OCI-LY7 (cell line): ENCODE measurements at regions not wholly inside any gene's neighbourhood (a gene's known extent, or its start where the extent isn't known, plus 50 kb on each side); places are given as distances from the start of the nearest gene placed in this dataset.

Experiments used
- BruUV-seq: library from RNA; stranded (reverse); fragments of 400-500 nt; replicated peaks from 2 replicates; lab custom pipeline; 2021; lab: Mats Ljungman, UMichigan
- CTCF ChIA-PET: fragments of 300-600 bp; sonication (Branson Sonifier 250); formaldehyde crosslinking; loops from one replicate; lab custom pipeline; 2022; ENCODE audit warnings: antibody characterized with exemption; ENCODE audit not compliant: unreplicated experiment; lab: Charles Lee
- POLR2A ChIA-PET: fragments of 300-600 bp; sonication (Branson Sonifier 250); formaldehyde crosslinking; loops from one replicate; lab custom pipeline; 2022; ENCODE audit warnings: antibody characterized with exemption; lab: Charles Lee
- DNase-seq: peaks from one replicate; pipeline ENCODE4 v3.0.0-alpha.2; 2015; ENCODE audit warnings: low spot score
- H2AFZ ChIP-seq: fragments of 200-600 bp; sonication (generic), shearing (Covaris generic); 2 replicates; pipeline ENCODE4 v1.6.1; 2014; ENCODE audit warnings: mild to moderate bottlenecking, antibody characterized with exemption, low read length, moderate library complexity
- H3K27ac ChIP-seq: fragments of 200-600 bp; sonication (generic); 2 replicates; pipeline ENCODE4 v1.5.1; 2014; ENCODE audit warnings: mixed run types, low read depth, mild to moderate bottlenecking, moderate library complexity, low read length, inconsistent platforms; ENCODE audit not compliant: poor library complexity, severe bottlenecking
- H3K36me3 ChIP-seq: fragments of 200-600 bp; sonication (generic); 2 replicates; pipeline ENCODE4 v1.6.1; 2014; ENCODE audit warnings: mild to moderate bottlenecking, antibody characterized with exemption, low read length, moderate library complexity, mixed read lengths; ENCODE audit not compliant: insufficient read depth
- H3K4me1 ChIP-seq: fragments of 200-600 bp; sonication (generic); 2 replicates; pipeline ENCODE4 v1.5.1; 2014; ENCODE audit warnings: mild to moderate bottlenecking, low read length; ENCODE audit not compliant: insufficient read depth, poor library complexity, severe bottlenecking
- H3K4me2 ChIP-seq: fragments of 200-600 bp; sonication (generic); 2 replicates; pipeline ENCODE4 v1.6.1; 2014; ENCODE audit warnings: mild to moderate bottlenecking, low read length
- H3K4me3 ChIP-seq: fragments of 200-600 bp; sonication (generic); 2 replicates; pipeline ENCODE4 v1.5.1; 2014; ENCODE audit warnings: mild to moderate bottlenecking, low read depth, low read length; ENCODE audit not compliant: poor library complexity, severe bottlenecking
- H3K79me2 ChIP-seq: fragments of 200-600 bp; sonication (generic); 2 replicates; pipeline ENCODE4 v1.6.1; 2016; ENCODE audit warnings: low read depth, mild to moderate bottlenecking, low read length, moderate library complexity, mixed read lengths; ENCODE audit not compliant: insufficient read depth
- H3K9me2 ChIP-seq: fragments of 200-600 bp; sonication (generic); 2 replicates; pipeline ENCODE4 v1.6.1; 2016; ENCODE audit warnings: mild to moderate bottlenecking, low read length, mixed read lengths; ENCODE audit not compliant: insufficient read depth
- H3K9me3 ChIP-seq: fragments of 200-600 bp; sonication (generic); 2 replicates; pipeline ENCODE4 v1.6.1; 2014; ENCODE audit warnings: mild to moderate bottlenecking, mixed run types, low read length, mixed read lengths
- H4K20me1 ChIP-seq: fragments of 200-600 bp; sonication (generic); 2 replicates; pipeline ENCODE4 v1.6.1; 2014; ENCODE audit warnings: mild to moderate bottlenecking, antibody characterized with exemption, low read length, moderate library complexity, mixed read lengths; ENCODE audit not compliant: insufficient read depth
- CTCF ChIP-seq: fragments of 200-600 bp; sonication (generic); conservative IDR thresholded peaks from 2 replicates; pipeline ENCODE4 v1.5.1; 2014; ENCODE audit warnings: mild to moderate bottlenecking, antibody characterized with exemption, low read length, moderate library complexity, mixed read lengths
- EZH2phosphoT487 ChIP-seq: fragments of 200-600 bp; sonication (generic); IDR thresholded peaks from 2 replicates; pipeline ENCODE4 v1.6.1; 2018; ENCODE audit warnings: low read depth, borderline replicate concordance, mild to moderate bottlenecking, mixed run types, antibody characterized with exemption, low read length, moderate library complexity, mixed read lengths
- intact Hi-C: fragments of 100-400 bp; cut with micrococcal nuclease; formaldehyde crosslinking; loops from one replicate; pipeline ENCODE4 v1.10.0; 2022; ENCODE audit not compliant: unreplicated experiment

- Histone ChIP-seq H3K4me1 (no peaks in the 10 kb centered on the region), H3K4me2 (no peak overlapping the region), H4K20me1 (no peaks in the 10 kb centered on the region), H2AFZ (no peak overlapping the region), H3K36me3 (no peaks in the 10 kb centered on the region), H3K4me3 (no peak overlapping the region), H3K9me2 (no peaks in the 10 kb centered on the region), H3K27ac (no peak overlapping the region), H3K9me3 (no peaks in the 10 kb centered on the region), H3K79me2 (no peaks in the 10 kb centered on the region)
- intact Hi-C loops, result no loop called here
- no TSS peak for BruUV-seq
- TF ChIP-seq CTCF (no peak), EZH2phosphoT487 (no peak)
- DNase-seq, result no peak
- CTCF ChIA-PET, result no interaction called here
- POLR2A ChIA-PET, result no interaction called here
Measured at GRCh38 chr1:75083848-75084514, 50.2 kb upstream of the LHX8 start.
